ENCODE measurements at regions not wholly inside any gene's neighbourhood (a gene's known extent, or its start where the extent isn't known, plus 50 kb on each side); places are given as distances from the start of the nearest gene placed in this dataset.

DNA sequence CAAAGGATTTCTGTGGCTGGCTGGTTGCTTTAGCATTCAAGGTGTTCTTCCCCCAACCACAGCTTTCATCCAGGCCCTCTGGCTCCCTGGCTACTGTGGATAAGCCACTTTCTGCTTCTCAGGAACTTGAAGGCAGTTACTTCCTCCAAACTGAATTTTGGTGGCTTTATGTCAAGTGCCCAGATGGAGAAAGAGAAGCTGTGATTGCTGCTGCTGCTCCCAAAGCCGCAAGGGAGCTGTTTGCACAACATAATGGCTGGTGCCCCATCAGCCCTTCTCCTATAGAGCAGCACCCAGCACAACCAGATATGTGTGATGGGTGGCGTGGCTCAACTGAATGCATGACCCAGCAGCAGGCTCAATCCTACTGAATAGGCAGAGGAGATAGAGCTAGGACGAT lies 465.2 kb downstream of the MAFB start:
- H3K36me3 ChIP-seq = no peaks in the 10 kb centered on the region
- no peaks in the 10 kb centered on the region for H3K9me3 ChIP-seq
- no peaks in the 10 kb centered on the region for H3K4me1 ChIP-seq
- 79 to 97% methylated on average over 3 of the region's 3 CpGs for WGBS, 2 donors
- TF ChIP-seq POLR2A (IDR thresholded peaks at IDR 0.05) = no peak
- TF ChIP-seq, protein P1, sequence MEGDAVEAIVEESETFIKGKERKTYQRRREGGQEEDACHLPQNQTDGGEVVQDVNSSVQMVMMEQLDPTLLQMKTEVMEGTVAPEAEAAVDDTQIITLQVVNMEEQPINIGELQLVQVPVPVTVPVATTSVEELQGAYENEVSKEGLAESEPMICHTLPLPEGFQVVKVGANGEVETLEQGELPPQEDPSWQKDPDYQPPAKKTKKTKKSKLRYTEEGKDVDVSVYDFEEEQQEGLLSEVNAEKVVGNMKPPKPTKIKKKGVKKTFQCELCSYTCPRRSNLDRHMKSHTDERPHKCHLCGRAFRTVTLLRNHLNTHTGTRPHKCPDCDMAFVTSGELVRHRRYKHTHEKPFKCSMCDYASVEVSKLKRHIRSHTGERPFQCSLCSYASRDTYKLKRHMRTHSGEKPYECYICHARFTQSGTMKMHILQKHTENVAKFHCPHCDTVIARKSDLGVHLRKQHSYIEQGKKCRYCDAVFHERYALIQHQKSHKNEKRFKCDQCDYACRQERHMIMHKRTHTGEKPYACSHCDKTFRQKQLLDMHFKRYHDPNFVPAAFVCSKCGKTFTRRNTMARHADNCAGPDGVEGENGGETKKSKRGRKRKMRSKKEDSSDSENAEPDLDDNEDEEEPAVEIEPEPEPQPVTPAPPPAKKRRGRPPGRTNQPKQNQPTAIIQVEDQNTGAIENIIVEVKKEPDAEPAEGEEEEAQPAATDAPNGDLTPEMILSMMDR (IDR thresholded peaks at IDR 0.05) = no peak
- peak in 1 of 2 donors; percentile 8 for TF ChIP-seq EP300 (IDR thresholded peaks at IDR 0.05)
- no peak overlapping the region for H3K27ac ChIP-seq
- no peak overlapping the region for H3K4me3 ChIP-seq
- no peaks in the 10 kb centered on the region for H3K27me3 ChIP-seq
- DNase-seq (ENCODE audit: low spot score in 2 of 2) = no peak

DNA sequence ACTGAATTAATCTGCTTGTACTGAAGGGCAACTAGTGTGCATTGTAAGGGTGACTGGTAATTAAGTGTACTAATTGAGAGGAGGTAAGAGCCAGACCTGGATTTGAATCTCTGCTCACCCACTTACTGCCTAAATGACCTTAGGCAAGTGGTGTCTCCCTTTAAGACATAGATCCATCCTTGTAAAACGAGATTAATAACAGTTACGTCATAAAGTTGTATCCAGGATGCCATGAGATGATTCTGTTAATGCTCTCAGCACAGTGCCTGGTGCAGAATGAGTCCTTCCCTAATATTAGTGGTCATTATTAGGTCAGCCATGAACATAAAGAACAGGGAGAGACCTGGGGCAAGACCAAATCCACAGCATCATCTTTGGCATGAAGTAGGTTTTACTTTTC lies 470.1 kb downstream of the MAFB start:
- H3K27me3 ChIP-seq = no peaks in the 10 kb centered on the region
- 43 to 68% methylated on average over 2 of the region's 2 CpGs for WGBS, 2 donors
- DNase-seq (ENCODE audit: low spot score in 2 of 2) = no peak
- H3K4me1 ChIP-seq = peaks cover 0 to 11% (median 0%) of the 10 kb centered on the region in 4 donors
- TF ChIP-seq EP300 (IDR thresholded peaks at IDR 0.05) (no peak), POLR2A (IDR thresholded peaks at IDR 0.05) (no peak)
- TF ChIP-seq, protein P1 (IDR thresholded peaks at IDR 0.05) = no peak
- no peak overlapping the region for H3K27ac ChIP-seq
- no peak overlapping the region for H3K4me3 ChIP-seq
- no peaks in the 10 kb centered on the region for H3K9me3 ChIP-seq
- no peaks in the 10 kb centered on the region for H3K36me3 ChIP-seq

DNA sequence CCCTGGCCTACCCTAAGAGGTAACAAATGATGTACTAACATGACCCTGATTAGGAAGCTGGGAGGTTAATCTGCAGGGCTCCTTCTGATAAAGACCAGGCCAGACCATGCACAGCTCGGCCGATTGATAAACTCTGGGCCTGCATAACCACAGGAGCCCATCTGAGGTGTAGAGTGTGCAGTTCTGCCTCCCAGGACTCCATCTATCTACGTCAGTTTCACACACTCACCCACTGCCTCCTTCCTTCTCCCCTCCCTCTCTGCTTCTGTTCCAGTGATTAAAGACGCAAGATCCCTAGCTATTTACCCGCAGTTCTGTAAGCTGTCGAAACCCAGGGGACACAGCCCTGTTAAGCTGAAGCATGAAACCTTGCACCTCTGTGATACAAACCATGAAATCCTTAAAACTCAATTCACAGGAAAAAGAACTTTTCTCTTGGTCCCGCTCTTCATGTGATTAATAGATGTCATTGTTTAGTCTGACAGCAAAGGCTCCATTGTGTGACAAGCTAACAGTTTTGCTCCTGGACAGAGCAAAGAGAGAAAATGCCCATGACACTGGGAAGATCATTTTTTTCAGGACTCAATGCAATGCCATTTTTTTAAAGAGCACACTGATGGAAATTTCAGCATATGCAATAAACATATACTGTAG lies 470.6 kb downstream of the MAFB start:
- Histone ChIP-seq H3K36me3 (no peaks in the 10 kb centered on the region), H3K4me3 (no peak overlapping the region), H3K9me3 (no peaks in the 10 kb centered on the region), H3K4me1 (peaks cover 0 to 11% (median 0%) of the 10 kb centered on the region in 4 donors), H3K27ac (no peak overlapping the region), H3K27me3 (no peaks in the 10 kb centered on the region)
- TF ChIP-seq, protein P1 (IDR thresholded peaks at IDR 0.05) = no peak
- TF ChIP-seq EP300 (IDR thresholded peaks at IDR 0.05) = no peak
- TF ChIP-seq POLR2A (IDR thresholded peaks at IDR 0.05) = no peak
- WGBS, 2 donors = 53 to 58% methylated on average over 7 of the region's 7 CpGs
- no peak for DNase-seq (ENCODE audit: low spot score in 2 of 2)

DNA sequence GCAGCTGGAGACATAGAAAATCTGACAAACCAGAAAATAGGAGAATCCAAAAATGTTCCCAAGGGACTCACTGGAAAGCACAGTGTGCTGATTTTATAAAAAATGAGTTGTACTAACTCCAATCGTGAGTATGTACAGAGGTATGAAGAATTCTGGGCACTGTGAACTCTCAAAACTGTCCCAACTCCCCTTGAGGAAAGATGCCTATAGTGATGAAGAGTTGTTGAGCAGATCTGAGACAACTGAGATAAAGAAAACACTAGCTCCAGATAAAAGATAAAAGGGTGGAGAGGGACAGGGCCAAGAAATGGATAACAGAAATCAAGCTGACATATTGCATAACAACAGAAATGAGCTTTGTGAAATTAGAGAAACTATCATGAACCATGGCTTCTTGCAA lies 481.4 kb downstream of the MAFB start:
- 42 to 77% methylated on average over 1 of the region's 1 CpG for WGBS, 2 donors
- no peaks in the 10 kb centered on the region for H3K36me3 ChIP-seq
- no peak overlapping the region for H3K27ac ChIP-seq
- no peak for DNase-seq (ENCODE audit: low spot score in 2 of 2)
- H3K27me3 ChIP-seq = no peaks in the 10 kb centered on the region
- no peak overlapping the region for H3K4me3 ChIP-seq
- H3K4me1 ChIP-seq = peaks cover 0 to 17% (median 0%) of the 10 kb centered on the region in 4 donors
- H3K9me3 ChIP-seq = no peaks in the 10 kb centered on the region
- TF ChIP-seq POLR2A (IDR thresholded peaks at IDR 0.05) = no peak
- peak in 1 of 2 donors; percentile 11 for TF ChIP-seq EP300 (IDR thresholded peaks at IDR 0.05)
- TF ChIP-seq, protein P1 (IDR thresholded peaks at IDR 0.05) = no peak

DNA sequence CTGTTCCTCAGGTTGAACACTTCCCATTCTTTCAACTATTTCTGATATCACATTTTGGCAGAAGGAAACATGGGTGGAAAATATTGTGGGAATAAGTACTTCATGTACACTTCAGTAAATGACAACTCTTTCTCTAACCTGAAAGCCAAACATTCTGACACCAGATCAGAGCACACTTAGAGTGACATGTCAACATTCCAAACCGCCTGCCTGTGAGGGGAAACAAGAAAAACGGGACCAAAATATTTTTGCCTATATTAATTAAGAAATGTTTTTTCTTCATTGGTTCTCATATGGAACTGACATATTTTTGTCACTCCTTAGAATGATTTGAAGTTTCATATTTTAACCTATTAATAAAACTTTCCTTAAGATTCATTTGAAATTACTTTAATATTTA lies 483.1 kb downstream of the MAFB start:
- Histone ChIP-seq H3K27me3 (no peaks in the 10 kb centered on the region), H3K36me3 (no peaks in the 10 kb centered on the region), H3K4me3 (no peak overlapping the region), H3K9me3 (no peaks in the 10 kb centered on the region), H3K27ac (peak overlapping the region in 1 of 4 donors; percentile 8), H3K4me1 (peaks cover 0 to 17% (median 0%) of the 10 kb centered on the region in 4 donors)
- WGBS, 2 donors = 70 to 71% methylated on average over 2 of the region's 2 CpGs
- no peak for DNase-seq (ENCODE audit: low spot score in 2 of 2)
- TF ChIP-seq POLR2A (IDR thresholded peaks at IDR 0.05) (no peak), EP300 (IDR thresholded peaks at IDR 0.05) (peak in 1 of 2 donors; percentile 25)
- TF ChIP-seq, protein P1 (IDR thresholded peaks at IDR 0.05) = no peak

Data from tibial nerve (tissue), 4 donors.